Astrocyte (in vitro differentiated cells and primary cell): ENCODE measurements at regions not wholly inside any gene's neighbourhood (a gene's known extent, or its start where the extent isn't known, plus 50 kb on each side); places are given as distances from the start of the nearest gene placed in this dataset.

Source experiments
- DNase-seq: peaks from one replicate; pipeline ENCODE4 v3.0.0-alpha.2; 2010; ENCODE audit warnings: low read depth
- FAIRE-seq: peaks from 2 replicates; lab custom pipeline; 2011; peaks lifted over from hg19 to GRCh38; lab: Jason Lieb, UNC
- H2AFZ ChIP-seq: 2 replicates; pipeline ENCODE4 v1.6.0; 2012; ENCODE audit warnings: low read depth, low read length, inconsistent platforms
- H3K27ac ChIP-seq: 2 replicates; pipeline ENCODE4 v1.5.1; 2011; ENCODE audit warnings: low read depth, low read length, inconsistent platforms
- H3K27me3 ChIP-seq: 2 replicates; pipeline ENCODE4 v1.6.0; 2011; ENCODE audit warnings: low read length, inconsistent platforms; ENCODE audit not compliant: insufficient read depth
- H3K36me3 ChIP-seq: 2 replicates; pipeline ENCODE4 v1.5.1; 2011; ENCODE audit warnings: low read length, inconsistent platforms; ENCODE audit not compliant: insufficient read depth
- H3K4me1 ChIP-seq: 2 replicates; pipeline ENCODE4 v1.5.1; 2011; ENCODE audit warnings: low read length, inconsistent platforms; ENCODE audit not compliant: insufficient read depth
- H3K4me2 ChIP-seq: 2 replicates; pipeline ENCODE4 v1.6.0; 2012; ENCODE audit warnings: low read length, inconsistent platforms
- H3K4me3 ChIP-seq: 2 replicates; pipeline ENCODE4 v1.5.1; 2011; ENCODE audit warnings: low read depth, mild to moderate bottlenecking, low read length, inconsistent platforms; ENCODE audit not compliant: insufficient read depth
- H3K79me2 ChIP-seq: 2 replicates; pipeline ENCODE4 v1.6.0; 2012; ENCODE audit warnings: mild to moderate bottlenecking, low read length, inconsistent platforms; ENCODE audit not compliant: insufficient read depth
- H3K9ac ChIP-seq: 2 replicates; pipeline ENCODE4 v1.6.0; 2012; ENCODE audit warnings: mild to moderate bottlenecking, low read length, inconsistent platforms
- H3K9me3 ChIP-seq: 2 replicates; pipeline ENCODE4 v1.5.1; 2012; ENCODE audit warnings: low read depth, mild to moderate bottlenecking, low read length, inconsistent platforms; ENCODE audit not compliant: insufficient read depth
- H4K20me1 ChIP-seq: 2 replicates; pipeline ENCODE4 v1.6.0; 2012; ENCODE audit warnings: low read length, inconsistent platforms; ENCODE audit not compliant: insufficient read depth
- H3K27ac Mint-ChIP-seq: one replicate; pipeline ENCODE4 v1.8.0; 2021; ENCODE audit warnings: mild to moderate bottlenecking, mixed read lengths; ENCODE audit not compliant: unreplicated experiment
- H3K27me3 Mint-ChIP-seq: one replicate; pipeline ENCODE4 v1.8.0; 2021; ENCODE audit warnings: low read depth, mixed read lengths; ENCODE audit not compliant: unreplicated experiment
- H3K36me3 Mint-ChIP-seq: one replicate; pipeline ENCODE4 v1.8.0; 2021; ENCODE audit warnings: low read depth, mixed read lengths; ENCODE audit not compliant: unreplicated experiment
- H3K4me1 Mint-ChIP-seq: one replicate; pipeline ENCODE4 v1.8.0; 2021; ENCODE audit warnings: low read depth, mixed read lengths; ENCODE audit not compliant: unreplicated experiment
- H3K4me3 Mint-ChIP-seq: one replicate; pipeline ENCODE4 v1.8.0; 2021; ENCODE audit warnings: mild to moderate bottlenecking, moderate library complexity, mixed read lengths; ENCODE audit not compliant: unreplicated experiment
- H3K9me3 Mint-ChIP-seq: one replicate; pipeline ENCODE4 v1.8.0; 2021; ENCODE audit warnings: mild to moderate bottlenecking, mixed read lengths; ENCODE audit not compliant: unreplicated experiment
- EZH2 ChIP-seq: IDR thresholded peaks from 2 replicates; pipeline ENCODE4 v1.6.1; 2012; ENCODE audit warnings: mild to moderate bottlenecking, low read length, inconsistent platforms; ENCODE audit not compliant: insufficient read depth
- TF ChIP-seq, protein P1 (sequence below): IDR thresholded peaks from 2 replicates; pipeline ENCODE4 v1.5.1; 2011; ENCODE audit warnings: low read depth, mild to moderate bottlenecking, inconsistent platforms, low read length, moderate library complexity; ENCODE audit not compliant: insufficient read depth

DNA sequence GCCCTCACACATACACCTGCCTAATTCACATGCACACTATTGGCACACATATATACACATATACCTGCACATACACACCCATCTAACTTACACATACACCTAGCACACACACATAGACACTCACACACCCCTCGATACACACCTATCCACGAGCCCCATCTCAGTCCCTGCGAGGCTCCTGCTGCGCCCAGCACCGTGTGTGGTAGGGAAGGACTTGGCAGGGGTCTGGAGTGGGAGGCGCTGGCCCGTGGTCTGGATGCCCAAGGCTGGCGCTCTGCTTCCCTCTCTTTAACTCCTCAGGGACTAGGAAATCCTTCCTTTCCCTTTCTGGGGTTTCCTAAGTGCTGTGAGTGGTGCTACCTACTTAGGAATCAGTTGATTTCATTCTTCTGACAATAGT, 202.7 kb downstream of the UQCRFS1 start:
- Histone ChIP-seq H3K4me3 (no peak overlapping the region), H3K9me3 (peaks cover 6% of the 10 kb centered on the region), H3K9ac (no peak overlapping the region), H3K36me3 (no peaks in the 10 kb centered on the region), H3K27ac (no peak overlapping the region), H3K4me2 (no peak overlapping the region), H3K27me3 (no peaks in the 10 kb centered on the region), H2AFZ (no peak overlapping the region), H3K79me2 (no peaks in the 10 kb centered on the region), H3K4me1 (no peaks in the 10 kb centered on the region), H4K20me1 (no peaks in the 10 kb centered on the region)
- DNase-seq (no peak), FAIRE-seq (no peak)
- Mint-ChIP-seq H3K4me1 (no peaks in the 10 kb centered on the region), H3K4me3 (no peak overlapping the region), H3K36me3 (no peaks in the 10 kb centered on the region), H3K9me3 (peaks cover 3% of the 10 kb centered on the region), H3K27me3 (peaks cover 31% of the 10 kb centered on the region), H3K27ac (no peak overlapping the region)
- TF ChIP-seq, protein P1, sequence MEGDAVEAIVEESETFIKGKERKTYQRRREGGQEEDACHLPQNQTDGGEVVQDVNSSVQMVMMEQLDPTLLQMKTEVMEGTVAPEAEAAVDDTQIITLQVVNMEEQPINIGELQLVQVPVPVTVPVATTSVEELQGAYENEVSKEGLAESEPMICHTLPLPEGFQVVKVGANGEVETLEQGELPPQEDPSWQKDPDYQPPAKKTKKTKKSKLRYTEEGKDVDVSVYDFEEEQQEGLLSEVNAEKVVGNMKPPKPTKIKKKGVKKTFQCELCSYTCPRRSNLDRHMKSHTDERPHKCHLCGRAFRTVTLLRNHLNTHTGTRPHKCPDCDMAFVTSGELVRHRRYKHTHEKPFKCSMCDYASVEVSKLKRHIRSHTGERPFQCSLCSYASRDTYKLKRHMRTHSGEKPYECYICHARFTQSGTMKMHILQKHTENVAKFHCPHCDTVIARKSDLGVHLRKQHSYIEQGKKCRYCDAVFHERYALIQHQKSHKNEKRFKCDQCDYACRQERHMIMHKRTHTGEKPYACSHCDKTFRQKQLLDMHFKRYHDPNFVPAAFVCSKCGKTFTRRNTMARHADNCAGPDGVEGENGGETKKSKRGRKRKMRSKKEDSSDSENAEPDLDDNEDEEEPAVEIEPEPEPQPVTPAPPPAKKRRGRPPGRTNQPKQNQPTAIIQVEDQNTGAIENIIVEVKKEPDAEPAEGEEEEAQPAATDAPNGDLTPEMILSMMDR: no peak
- no peak for TF ChIP-seq EZH2

DNA sequence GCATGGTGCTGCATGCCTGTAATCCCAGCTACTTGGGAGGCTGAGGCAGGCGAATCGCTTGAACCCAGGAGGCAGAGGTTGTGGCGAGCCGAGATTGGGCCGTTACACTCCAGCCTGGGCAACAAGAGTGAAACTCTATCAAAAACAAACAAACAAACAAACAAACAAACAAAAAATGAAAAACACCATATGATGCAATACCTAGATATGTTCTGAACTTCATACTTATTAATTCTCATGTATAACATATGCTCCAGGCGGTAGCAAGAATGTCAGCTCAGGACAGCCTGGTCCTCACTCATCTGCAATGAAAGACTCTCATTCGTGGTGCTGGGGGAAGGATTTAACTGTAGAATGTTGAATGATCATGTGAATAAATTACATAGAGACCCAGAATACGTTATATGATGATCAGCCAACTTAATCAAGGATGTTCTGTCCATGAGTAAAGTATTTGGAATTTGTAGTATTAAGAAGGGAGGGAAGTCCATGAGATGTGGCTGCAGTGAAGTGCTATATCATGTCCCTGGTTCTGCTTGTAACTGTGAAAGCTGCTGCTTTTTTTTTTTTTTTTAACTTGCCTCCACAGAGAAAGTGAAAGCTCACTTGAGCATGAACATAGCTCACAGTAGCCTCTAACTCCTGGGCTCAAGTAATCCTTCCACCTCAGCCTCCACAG, 206.8 kb downstream of the UQCRFS1 start:
- no peaks in the 10 kb centered on the region for H3K36me3 Mint-ChIP-seq
- peaks cover 3% of the 10 kb centered on the region for H3K9me3 Mint-ChIP-seq
- no peak overlapping the region for H3K9ac ChIP-seq
- FAIRE-seq: no peak
- no peak overlapping the region for H2AFZ ChIP-seq
- no peaks in the 10 kb centered on the region for H3K4me1 ChIP-seq
- no peak overlapping the region for H3K4me3 Mint-ChIP-seq
- H4K20me1 ChIP-seq: no peaks in the 10 kb centered on the region
- peaks cover 3% of the 10 kb centered on the region for H3K9me3 ChIP-seq
- H3K27me3 ChIP-seq: no peaks in the 10 kb centered on the region
- H3K4me1 Mint-ChIP-seq: no peaks in the 10 kb centered on the region
- H3K27ac ChIP-seq: no peak overlapping the region
- no peak overlapping the region for H3K4me3 ChIP-seq
- no peak overlapping the region for H3K27ac Mint-ChIP-seq
- no peaks in the 10 kb centered on the region for H3K79me2 ChIP-seq
- no peak for DNase-seq
- no peaks in the 10 kb centered on the region for H3K36me3 ChIP-seq
- TF ChIP-seq, protein P1: no peak
- TF ChIP-seq EZH2: no peak
- H3K27me3 Mint-ChIP-seq: peaks cover 16% of the 10 kb centered on the region
- no peak overlapping the region for H3K4me2 ChIP-seq

DNA sequence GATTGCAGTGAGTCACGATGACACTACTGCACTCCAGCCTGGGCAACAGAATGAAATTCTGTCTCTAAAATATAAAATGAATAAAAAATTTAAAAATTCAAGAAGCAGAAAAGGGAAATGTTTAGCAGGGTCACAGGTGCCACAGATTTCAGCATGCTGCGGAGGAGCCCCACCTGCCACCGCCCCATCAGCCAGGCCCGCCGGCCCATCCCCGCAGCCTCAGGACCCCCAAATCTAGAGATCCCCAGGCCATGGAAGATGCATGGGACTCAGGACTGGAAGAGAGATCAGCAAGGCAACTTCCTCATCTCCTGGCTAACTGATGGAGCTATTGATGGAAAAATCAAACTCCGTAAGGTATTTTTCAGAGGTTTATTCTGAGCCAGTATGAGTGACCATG, 208.2 kb downstream of the UQCRFS1 start:
- Histone ChIP-seq H3K36me3 (no peaks in the 10 kb centered on the region), H3K4me3 (no peak overlapping the region), H3K27ac (no peak overlapping the region), H3K27me3 (no peaks in the 10 kb centered on the region), H3K79me2 (no peaks in the 10 kb centered on the region), H4K20me1 (no peaks in the 10 kb centered on the region), H2AFZ (no peak overlapping the region), H3K4me2 (no peak overlapping the region), H3K9ac (no peak overlapping the region), H3K9me3 (peaks cover 3% of the 10 kb centered on the region), H3K4me1 (no peaks in the 10 kb centered on the region)
- DNase-seq (no peak), FAIRE-seq (no peak)
- TF ChIP-seq, protein P1: no peak
- TF ChIP-seq EZH2: no peak
- Mint-ChIP-seq H3K27me3 (peaks cover 13% of the 10 kb centered on the region), H3K4me3 (no peak overlapping the region), H3K4me1 (no peaks in the 10 kb centered on the region), H3K27ac (no peak overlapping the region), H3K36me3 (no peaks in the 10 kb centered on the region), H3K9me3 (peaks cover 3% of the 10 kb centered on the region)
